Fibroblast of the aortic adventitia (primary cell): ENCODE measurements at regions not wholly inside any gene's neighbourhood (a gene's known extent, or its start where the extent isn't known, plus 50 kb on each side); places are given as distances from the start of the nearest gene placed in this dataset.

Experiments
- DNase-seq: peaks from one replicate; pipeline ENCODE4 v3.0.0-alpha.2; 2010; ENCODE audit warnings: low read depth
- H3K4me3 ChIP-seq: 2 replicates; pipeline ENCODE4 v1.5.1; 2011; ENCODE audit warnings: low read depth, mild to moderate bottlenecking, control low read depth, low read length, moderate library complexity
- TF ChIP-seq, protein P1 (sequence below): IDR thresholded peaks from 2 replicates; pipeline ENCODE4 v1.5.1; 2011; ENCODE audit warnings: mild to moderate bottlenecking, low read length, control low read depth, inconsistent platforms; ENCODE audit not compliant: insufficient read depth

DNA sequence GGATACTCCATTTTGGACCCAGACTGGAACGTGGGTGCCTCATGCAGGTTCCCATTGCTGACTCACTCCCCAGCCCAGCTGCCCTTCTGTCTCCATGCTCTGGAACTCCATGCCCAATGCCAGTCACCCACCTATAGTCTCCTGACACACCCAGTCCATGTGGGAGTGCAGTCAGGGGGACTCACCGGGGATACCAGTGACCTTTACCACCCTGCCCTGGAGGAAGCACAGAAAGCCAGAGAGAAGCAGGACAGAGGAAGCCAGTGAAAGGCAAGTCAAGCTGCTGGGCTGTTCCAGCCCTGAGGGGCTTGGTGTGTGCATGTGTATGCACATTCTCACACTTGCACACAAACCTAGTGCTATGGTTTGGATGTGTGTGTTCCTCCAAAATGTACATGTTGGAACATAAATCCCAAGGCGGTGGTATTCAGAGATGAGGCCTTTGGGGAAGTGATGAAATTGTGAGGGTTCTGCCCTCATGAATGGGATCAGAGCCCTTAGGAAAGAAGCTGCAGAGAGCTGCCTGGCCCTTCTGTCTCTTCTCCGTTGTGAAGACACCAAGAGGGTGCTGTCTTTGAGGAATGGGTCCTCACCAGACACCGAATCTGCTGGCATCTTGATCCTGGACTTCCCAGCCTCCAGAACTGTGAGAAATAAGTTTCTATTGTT, 121.4 kb upstream of the MAFB start:
- H3K4me3 ChIP-seq: no peak overlapping the region
- no peak for DNase-seq
- TF ChIP-seq, protein P1, sequence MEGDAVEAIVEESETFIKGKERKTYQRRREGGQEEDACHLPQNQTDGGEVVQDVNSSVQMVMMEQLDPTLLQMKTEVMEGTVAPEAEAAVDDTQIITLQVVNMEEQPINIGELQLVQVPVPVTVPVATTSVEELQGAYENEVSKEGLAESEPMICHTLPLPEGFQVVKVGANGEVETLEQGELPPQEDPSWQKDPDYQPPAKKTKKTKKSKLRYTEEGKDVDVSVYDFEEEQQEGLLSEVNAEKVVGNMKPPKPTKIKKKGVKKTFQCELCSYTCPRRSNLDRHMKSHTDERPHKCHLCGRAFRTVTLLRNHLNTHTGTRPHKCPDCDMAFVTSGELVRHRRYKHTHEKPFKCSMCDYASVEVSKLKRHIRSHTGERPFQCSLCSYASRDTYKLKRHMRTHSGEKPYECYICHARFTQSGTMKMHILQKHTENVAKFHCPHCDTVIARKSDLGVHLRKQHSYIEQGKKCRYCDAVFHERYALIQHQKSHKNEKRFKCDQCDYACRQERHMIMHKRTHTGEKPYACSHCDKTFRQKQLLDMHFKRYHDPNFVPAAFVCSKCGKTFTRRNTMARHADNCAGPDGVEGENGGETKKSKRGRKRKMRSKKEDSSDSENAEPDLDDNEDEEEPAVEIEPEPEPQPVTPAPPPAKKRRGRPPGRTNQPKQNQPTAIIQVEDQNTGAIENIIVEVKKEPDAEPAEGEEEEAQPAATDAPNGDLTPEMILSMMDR: no peak

DNA sequence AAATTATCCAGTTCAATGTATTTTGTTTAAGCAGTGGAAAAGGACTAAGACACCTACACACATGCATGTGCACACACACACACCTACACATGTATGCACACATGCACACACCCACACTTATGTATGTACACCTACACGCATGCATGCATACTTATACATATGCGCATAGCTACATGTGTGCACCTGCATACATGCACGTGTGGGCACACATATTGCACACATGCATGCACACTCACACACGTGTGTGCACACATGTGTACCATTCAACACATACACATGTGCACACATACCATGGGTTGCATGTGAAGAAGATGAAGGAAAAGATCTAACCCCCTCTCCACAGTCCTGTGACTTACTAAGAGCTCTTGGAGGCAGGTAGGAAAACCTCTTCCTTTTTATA, 122.0 kb upstream of the MAFB start:
- no peak for DNase-seq
- TF ChIP-seq, protein P1: no peak
- H3K4me3 ChIP-seq: no peak overlapping the region

DNA sequence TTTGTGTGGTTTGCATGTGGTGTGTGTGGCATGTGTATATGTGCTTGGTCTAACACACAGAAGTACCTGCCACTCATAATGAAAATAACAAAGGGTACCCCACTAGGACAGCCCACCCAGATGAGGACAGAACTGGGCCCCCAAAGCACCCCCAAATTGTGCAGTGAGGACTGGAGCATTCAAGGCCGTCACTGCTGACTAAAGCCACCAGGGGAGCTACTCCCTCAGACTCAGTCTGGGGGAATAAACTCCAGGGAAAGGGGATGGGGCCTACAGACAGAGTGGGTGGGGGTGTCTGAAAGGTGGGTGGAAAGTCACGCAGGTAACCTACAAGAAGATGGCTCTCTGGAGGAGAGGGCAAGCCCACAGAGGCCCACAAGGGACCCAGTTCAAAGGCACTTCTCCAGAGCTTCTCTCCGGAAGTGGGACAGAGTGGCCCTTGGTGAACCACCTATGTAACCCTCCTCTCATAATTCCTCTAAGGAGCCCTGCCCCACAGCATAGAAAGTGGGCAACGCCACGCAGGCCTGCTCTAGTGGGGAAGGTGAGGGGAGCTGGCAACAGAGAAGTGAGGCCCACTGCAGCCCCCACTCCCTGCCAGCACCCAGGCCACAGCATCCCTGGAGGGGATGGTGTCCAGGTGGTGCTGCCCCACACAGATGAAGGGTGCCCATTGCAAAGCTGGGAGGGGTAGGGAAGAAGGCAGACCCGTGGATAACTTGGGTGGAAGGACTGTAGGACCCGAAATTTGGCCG, 122.8 kb upstream of the MAFB start:
- TF ChIP-seq, protein P1: no peak
- no peak overlapping the region for H3K4me3 ChIP-seq
- DNase-seq: no peak

DNA sequence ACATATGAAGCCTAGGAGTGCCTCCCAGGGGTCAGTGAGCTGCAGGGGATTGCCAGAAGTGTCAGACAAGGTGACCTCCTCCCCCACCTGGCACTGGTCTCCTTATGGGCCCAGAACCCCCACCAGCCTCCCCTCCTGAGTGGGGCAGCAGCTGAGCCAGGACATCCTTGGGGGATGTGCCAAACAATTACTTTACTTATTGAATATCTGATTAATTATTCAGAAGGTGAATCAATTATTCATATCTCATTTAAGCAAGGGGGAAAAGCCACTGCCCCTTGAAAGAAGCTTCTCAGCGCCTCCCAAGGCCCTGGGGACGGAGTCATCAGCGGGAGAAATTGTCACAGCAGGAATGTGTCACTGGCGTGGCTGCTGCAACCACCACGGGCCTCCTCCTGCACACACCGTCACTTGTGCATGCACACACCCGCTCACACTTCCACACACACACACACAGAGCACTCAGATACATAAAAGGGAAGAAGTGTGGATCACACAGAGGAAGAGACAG, 123.4 kb upstream of the MAFB start:
- H3K4me3 ChIP-seq: no peak overlapping the region
- DNase-seq: no peak
- TF ChIP-seq, protein P1: no peak

DNA sequence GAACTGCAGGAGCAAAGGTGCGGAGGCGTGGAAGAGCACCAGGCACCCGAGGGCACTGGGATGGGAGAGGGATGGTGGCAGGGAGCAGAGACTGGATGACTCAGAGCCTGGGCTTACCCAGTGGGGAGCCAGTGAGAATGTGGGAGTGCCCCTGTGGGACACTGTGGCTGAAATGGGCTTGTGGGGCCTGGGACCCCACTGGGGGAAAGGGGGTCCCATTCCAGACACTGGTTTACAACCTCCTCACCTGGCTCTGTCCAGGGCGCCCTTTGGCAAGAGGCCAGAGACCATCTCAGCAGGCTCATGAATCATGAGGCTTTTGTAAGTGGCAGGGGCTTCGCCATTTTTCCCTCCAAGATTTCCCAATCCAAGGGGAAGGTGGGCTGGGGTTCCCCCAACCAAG, 124.0 kb upstream of the MAFB start:
- no peak for DNase-seq
- H3K4me3 ChIP-seq: no peak overlapping the region
- TF ChIP-seq, protein P1: no peak

DNA sequence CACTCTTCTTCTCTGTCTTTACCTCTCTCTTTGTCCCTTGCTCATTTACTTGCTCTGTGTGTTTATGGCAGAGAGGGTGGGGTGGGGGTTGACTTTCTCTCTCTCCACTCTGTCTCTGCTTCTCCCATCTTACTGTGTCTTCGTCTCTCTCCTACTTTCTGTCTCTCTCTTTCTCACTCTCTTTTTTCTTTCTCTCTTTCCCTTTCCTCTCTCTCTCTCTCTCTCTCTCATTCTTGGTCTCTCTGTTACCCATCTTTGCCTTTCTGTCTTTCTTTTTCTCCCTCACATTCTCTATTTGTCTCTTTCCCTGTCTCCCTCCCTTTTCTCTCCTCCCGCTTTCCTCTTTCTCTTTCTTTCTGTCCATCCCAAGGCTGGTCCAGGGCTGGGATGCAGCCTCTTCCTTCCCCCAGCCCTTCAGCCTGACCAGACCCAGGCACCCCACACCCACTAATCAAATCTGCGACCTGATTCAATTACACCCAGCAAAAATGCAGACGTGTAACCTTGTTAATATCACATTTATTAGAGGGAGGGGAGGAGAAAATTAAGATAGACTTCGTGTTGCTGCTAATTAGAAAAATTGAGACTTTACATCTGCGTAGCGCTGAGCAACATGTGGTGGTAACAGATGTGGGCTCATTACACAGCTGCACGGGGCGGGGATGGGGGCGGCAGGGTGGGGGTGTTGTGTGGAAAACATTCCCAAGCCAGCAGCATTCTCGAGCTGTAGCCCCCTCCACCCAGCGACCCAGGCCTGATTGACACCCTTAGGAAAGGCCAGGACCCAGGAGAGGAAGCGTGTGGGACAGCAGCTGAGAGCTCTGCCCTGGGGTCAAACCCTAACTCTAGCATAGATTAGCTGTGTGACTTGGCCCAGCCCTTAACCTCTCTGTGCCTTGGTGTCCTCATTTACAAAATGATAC, 124.9 kb upstream of the MAFB start:
- DNase-seq: no peak
- no peak overlapping the region for H3K4me3 ChIP-seq
- TF ChIP-seq, protein P1: no peak
